H1 (cell line): ENCODE measurements at regions not wholly inside any gene's neighbourhood (a gene's known extent, or its start where the extent isn't known, plus 50 kb on each side); places are given as distances from the start of the nearest gene placed in this dataset.

Experiments
- CBX8 ChIP-seq: fragments of 300-800, 300-1000 bp; sonication (generic); IDR thresholded peaks from 2 replicates; pipeline ENCODE4 v1.7.1; 2016; ENCODE audit warnings: low read depth, low read length, borderline replicate concordance
- EP300 ChIP-seq, 2 experiments: IDR thresholded peaks; 1 replicate in 1 of 2; 2 replicates in 1 of 2; pipeline ENCODE4 v1.6.1; 2011 to 2012; ENCODE audit warnings: low read depth in 2 of 2, low read length in 2 of 2, mild to moderate bottlenecking in 2 of 2, borderline replicate concordance in 1 of 2, inconsistent platforms in 1 of 2, moderate library complexity in 1 of 2
- HDAC2 ChIP-seq, 2 experiments: fragments of 300-600 bp in 1 of 2; sonication (generic) in 1 of 2; IDR thresholded peaks; 2 replicates each; pipeline ENCODE4 v1.6.1; 2011 to 2012; ENCODE audit warnings: low read depth in 2 of 2, low read length in 2 of 2, mild to moderate bottlenecking in 2 of 2, moderate library complexity in 2 of 2, borderline replicate concordance in 1 of 2, inconsistent platforms in 1 of 2
- MAX ChIP-seq: IDR thresholded peaks from 2 replicates; pipeline ENCODE4 v1.6.1; 2012; ENCODE audit warnings: inconsistent platforms
- TF ChIP-seq, protein P1 (sequence below): fragments of 300-600 bp; sonication (generic); IDR thresholded peaks from 2 replicates; pipeline ENCODE4 v1.7.1; 2012; ENCODE audit warnings: low read length, moderate library complexity, mild to moderate bottlenecking, inconsistent platforms; ENCODE audit not compliant: insufficient replicate concordance

DNA sequence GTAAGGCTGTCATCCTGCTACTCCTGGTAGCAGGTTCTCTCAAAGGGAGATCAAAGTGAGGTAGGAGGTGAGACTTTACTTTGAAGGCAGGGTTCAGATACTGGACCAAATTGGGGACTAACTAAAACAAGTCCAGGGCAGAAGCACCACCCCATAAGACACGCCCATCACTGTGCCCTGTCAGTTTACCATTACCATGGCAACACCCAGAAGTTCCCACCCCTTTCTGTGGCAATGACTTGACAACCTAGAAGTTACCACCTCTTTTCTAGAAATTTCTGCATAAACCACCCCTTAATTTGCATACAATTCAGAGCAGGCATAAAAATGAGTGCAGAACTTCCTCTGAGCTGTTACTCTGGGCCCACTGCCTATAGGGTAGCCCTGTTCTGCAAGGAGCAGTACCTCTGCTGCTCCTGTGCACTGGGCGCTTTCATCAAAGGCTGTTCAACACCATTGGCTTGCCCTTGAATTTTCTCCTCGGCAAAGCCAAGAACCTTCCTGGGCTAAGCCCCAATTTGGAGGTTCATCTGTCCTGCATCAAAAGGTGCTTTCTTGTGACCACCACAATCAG, 64.8 kb upstream of the MAX start (continued):
- TF ChIP-seq, protein P1, sequence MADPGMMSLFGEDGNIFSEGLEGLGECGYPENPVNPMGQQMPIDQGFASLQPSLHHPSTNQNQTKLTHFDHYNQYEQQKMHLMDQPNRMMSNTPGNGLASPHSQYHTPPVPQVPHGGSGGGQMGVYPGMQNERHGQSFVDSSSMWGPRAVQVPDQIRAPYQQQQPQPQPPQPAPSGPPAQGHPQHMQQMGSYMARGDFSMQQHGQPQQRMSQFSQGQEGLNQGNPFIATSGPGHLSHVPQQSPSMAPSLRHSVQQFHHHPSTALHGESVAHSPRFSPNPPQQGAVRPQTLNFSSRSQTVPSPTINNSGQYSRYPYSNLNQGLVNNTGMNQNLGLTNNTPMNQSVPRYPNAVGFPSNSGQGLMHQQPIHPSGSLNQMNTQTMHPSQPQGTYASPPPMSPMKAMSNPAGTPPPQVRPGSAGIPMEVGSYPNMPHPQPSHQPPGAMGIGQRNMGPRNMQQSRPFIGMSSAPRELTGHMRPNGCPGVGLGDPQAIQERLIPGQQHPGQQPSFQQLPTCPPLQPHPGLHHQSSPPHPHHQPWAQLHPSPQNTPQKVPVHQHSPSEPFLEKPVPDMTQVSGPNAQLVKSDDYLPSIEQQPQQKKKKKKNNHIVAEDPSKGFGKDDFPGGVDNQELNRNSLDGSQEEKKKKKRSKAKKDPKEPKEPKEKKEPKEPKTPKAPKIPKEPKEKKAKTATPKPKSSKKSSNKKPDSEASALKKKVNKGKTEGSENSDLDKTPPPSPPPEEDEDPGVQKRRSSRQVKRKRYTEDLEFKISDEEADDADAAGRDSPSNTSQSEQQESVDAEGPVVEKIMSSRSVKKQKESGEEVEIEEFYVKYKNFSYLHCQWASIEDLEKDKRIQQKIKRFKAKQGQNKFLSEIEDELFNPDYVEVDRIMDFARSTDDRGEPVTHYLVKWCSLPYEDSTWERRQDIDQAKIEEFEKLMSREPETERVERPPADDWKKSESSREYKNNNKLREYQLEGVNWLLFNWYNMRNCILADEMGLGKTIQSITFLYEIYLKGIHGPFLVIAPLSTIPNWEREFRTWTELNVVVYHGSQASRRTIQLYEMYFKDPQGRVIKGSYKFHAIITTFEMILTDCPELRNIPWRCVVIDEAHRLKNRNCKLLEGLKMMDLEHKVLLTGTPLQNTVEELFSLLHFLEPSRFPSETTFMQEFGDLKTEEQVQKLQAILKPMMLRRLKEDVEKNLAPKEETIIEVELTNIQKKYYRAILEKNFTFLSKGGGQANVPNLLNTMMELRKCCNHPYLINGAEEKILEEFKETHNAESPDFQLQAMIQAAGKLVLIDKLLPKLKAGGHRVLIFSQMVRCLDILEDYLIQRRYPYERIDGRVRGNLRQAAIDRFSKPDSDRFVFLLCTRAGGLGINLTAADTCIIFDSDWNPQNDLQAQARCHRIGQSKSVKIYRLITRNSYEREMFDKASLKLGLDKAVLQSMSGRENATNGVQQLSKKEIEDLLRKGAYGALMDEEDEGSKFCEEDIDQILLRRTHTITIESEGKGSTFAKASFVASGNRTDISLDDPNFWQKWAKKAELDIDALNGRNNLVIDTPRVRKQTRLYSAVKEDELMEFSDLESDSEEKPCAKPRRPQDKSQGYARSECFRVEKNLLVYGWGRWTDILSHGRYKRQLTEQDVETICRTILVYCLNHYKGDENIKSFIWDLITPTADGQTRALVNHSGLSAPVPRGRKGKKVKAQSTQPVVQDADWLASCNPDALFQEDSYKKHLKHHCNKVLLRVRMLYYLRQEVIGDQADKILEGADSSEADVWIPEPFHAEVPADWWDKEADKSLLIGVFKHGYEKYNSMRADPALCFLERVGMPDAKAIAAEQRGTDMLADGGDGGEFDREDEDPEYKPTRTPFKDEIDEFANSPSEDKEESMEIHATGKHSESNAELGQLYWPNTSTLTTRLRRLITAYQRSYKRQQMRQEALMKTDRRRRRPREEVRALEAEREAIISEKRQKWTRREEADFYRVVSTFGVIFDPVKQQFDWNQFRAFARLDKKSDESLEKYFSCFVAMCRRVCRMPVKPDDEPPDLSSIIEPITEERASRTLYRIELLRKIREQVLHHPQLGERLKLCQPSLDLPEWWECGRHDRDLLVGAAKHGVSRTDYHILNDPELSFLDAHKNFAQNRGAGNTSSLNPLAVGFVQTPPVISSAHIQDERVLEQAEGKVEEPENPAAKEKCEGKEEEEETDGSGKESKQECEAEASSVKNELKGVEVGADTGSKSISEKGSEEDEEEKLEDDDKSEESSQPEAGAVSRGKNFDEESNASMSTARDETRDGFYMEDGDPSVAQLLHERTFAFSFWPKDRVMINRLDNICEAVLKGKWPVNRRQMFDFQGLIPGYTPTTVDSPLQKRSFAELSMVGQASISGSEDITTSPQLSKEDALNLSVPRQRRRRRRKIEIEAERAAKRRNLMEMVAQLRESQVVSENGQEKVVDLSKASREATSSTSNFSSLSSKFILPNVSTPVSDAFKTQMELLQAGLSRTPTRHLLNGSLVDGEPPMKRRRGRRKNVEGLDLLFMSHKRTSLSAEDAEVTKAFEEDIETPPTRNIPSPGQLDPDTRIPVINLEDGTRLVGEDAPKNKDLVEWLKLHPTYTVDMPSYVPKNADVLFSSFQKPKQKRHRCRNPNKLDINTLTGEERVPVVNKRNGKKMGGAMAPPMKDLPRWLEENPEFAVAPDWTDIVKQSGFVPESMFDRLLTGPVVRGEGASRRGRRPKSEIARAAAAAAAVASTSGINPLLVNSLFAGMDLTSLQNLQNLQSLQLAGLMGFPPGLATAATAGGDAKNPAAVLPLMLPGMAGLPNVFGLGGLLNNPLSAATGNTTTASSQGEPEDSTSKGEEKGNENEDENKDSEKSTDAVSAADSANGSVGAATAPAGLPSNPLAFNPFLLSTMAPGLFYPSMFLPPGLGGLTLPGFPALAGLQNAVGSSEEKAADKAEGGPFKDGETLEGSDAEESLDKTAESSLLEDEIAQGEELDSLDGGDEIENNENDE = no peak
- TF ChIP-seq HDAC2 (IDR thresholded peaks at IDR 0.05; ENCODE audit: borderline replicate concordance in 1 of 2, low read depth in 2 of 2, low read length in 2 of 2) (no peak), MAX (no peak), EP300 (IDR thresholded peaks at IDR 0.05; ENCODE audit: borderline replicate concordance in 1 of 2, low read depth in 2 of 2, low read length in 2 of 2) (no peak), CBX8 (no peak)
